ENCODE measurements at regions not wholly inside any gene's neighbourhood (a gene's known extent, or its start where the extent isn't known, plus 50 kb on each side); places are given as distances from the start of the nearest gene placed in this dataset.

- H3K27ac Mint-ChIP-seq (ENCODE audit: unreplicated experiment) = peak overlapping the region; percentile 99
- H3K4me1 Mint-ChIP-seq (ENCODE audit: unreplicated experiment) = peaks cover 87% of the 10 kb centered on the region
- no peaks in the 10 kb centered on the region for H3K9me3 Mint-ChIP-seq (ENCODE audit: unreplicated experiment)
- no peaks in the 10 kb centered on the region for H3K27me3 Mint-ChIP-seq (ENCODE audit: unreplicated experiment)
- no peaks in the 10 kb centered on the region for H3K36me3 Mint-ChIP-seq (ENCODE audit: unreplicated experiment)
- TF ChIP-seq, protein P1, sequence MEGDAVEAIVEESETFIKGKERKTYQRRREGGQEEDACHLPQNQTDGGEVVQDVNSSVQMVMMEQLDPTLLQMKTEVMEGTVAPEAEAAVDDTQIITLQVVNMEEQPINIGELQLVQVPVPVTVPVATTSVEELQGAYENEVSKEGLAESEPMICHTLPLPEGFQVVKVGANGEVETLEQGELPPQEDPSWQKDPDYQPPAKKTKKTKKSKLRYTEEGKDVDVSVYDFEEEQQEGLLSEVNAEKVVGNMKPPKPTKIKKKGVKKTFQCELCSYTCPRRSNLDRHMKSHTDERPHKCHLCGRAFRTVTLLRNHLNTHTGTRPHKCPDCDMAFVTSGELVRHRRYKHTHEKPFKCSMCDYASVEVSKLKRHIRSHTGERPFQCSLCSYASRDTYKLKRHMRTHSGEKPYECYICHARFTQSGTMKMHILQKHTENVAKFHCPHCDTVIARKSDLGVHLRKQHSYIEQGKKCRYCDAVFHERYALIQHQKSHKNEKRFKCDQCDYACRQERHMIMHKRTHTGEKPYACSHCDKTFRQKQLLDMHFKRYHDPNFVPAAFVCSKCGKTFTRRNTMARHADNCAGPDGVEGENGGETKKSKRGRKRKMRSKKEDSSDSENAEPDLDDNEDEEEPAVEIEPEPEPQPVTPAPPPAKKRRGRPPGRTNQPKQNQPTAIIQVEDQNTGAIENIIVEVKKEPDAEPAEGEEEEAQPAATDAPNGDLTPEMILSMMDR (IDR thresholded peaks at IDR 0.05) = no peak
- H3K4me3 Mint-ChIP-seq (ENCODE audit: unreplicated experiment) = no peak overlapping the region
- no peak for DNase-seq (ENCODE audit: extremely low spot score, unreplicated experiment)
Measured at GRCh38 chr4:13917015-13917414, 289.5 kb upstream of the BOD1L1 start.

- Mint-ChIP-seq H3K27ac (ENCODE audit: unreplicated experiment) (peak overlapping the region; percentile 99), H3K4me3 (ENCODE audit: unreplicated experiment) (no peak overlapping the region), H3K27me3 (ENCODE audit: unreplicated experiment) (no peaks in the 10 kb centered on the region), H3K36me3 (ENCODE audit: unreplicated experiment) (no peaks in the 10 kb centered on the region), H3K4me1 (ENCODE audit: unreplicated experiment) (peaks cover 87% of the 10 kb centered on the region), H3K9me3 (ENCODE audit: unreplicated experiment) (no peaks in the 10 kb centered on the region)
- TF ChIP-seq, protein P1 (IDR thresholded peaks at IDR 0.05) = no peak
- DNase-seq (ENCODE audit: extremely low spot score, unreplicated experiment) = no peak
Measured at GRCh38 chr4:13918110-13918509, 290.6 kb upstream of the BOD1L1 start.

DNA sequence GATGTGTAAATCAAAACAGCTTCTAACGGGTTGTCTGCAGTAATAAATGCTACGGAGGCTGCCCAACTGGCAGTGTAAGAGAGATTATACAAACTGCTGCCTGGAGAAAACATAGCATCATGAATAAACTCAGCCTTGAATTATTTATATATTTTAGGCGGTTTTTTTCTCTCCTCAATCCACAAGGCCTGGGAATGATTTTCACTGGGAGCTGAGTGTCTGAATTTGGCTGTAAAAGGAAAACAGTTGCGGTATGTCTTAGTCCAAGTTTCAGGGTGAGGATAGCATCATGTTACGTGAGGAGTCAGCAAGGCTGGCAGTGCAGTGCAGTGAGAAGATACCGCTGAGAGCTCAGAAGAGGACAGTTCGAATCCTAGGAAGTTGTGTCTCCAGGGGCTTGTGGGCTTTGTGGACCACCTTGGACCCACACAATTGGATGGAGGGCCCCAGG is 291.5 kb upstream of the BOD1L1 start:
- Mint-ChIP-seq H3K9me3 (ENCODE audit: unreplicated experiment) (no peaks in the 10 kb centered on the region), H3K27me3 (ENCODE audit: unreplicated experiment) (no peaks in the 10 kb centered on the region), H3K4me1 (ENCODE audit: unreplicated experiment) (peaks cover 91% of the 10 kb centered on the region), H3K4me3 (ENCODE audit: unreplicated experiment) (peak overlapping the region; percentile 49), H3K27ac (ENCODE audit: unreplicated experiment) (peak overlapping the region; percentile 99), H3K36me3 (ENCODE audit: unreplicated experiment) (no peaks in the 10 kb centered on the region)
- TF ChIP-seq, protein P1 (IDR thresholded peaks at IDR 0.05) = no peak
- no peak for DNase-seq (ENCODE audit: extremely low spot score, unreplicated experiment)

DNA sequence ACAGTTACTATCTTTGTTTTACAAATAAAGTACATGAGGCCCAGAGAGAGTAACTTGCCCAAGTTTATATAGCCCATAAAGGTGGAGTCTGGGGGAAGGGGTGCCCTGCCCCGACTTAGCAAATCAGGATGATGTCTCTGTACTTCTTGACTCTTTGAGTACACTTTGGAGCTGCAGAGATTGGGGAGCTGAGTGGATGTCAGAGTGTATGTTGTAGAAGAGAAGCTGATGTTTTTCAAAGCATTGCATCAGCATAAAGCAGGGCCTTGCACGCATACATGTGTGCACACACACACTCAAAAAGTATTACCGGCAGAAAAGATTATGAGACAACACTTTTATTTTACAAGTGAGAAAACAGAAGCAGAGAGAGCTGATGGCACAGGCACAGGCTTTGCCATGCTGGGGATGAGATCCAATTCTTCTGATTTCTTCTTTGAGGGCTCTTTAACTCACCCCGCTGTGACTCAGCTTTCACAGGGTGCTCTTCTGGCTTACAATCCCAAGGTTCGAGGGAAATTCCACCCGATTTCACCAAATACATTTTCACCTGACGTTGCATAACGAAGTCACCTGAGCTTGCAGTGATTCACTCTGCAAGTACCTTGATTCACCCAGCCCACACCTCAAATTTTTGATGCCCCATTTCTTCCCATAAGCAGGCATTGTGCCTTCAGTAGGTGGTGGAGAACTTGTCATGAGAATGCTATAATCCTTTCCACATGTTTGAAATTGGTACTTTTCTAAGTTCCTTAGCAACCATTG is 292.8 kb upstream of the BOD1L1 start:
- no peaks in the 10 kb centered on the region for H3K36me3 Mint-ChIP-seq (ENCODE audit: unreplicated experiment)
- peak overlapping the region; percentile 99 for H3K27ac Mint-ChIP-seq (ENCODE audit: unreplicated experiment)
- H3K4me3 Mint-ChIP-seq (ENCODE audit: unreplicated experiment) = no peak overlapping the region
- TF ChIP-seq, protein P1 (IDR thresholded peaks at IDR 0.05) = no peak
- H3K4me1 Mint-ChIP-seq (ENCODE audit: unreplicated experiment) = peaks cover 88% of the 10 kb centered on the region
- H3K9me3 Mint-ChIP-seq (ENCODE audit: unreplicated experiment) = no peaks in the 10 kb centered on the region
- DNase-seq (ENCODE audit: extremely low spot score, unreplicated experiment) = no peak
- H3K27me3 Mint-ChIP-seq (ENCODE audit: unreplicated experiment) = no peaks in the 10 kb centered on the region

DNA sequence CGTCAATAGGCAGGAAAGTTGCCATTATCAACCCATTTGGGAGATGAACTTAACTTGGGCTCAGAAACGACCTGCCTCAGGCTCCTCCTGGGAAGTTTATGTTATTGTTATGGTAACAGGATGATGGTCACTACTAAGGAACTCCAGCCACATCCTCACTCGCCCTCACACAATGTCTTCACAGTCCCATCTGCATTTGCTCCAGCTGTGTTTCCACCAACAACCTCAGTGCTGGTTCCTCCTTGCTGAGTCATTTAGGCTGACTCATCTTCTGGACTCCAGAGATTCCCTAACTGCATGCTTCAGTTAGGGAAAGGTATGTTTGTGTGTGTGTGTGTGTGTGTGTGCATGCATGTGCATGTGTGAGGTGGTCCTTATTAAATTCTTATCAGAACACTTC is 293.4 kb upstream of the BOD1L1 start:
- no peaks in the 10 kb centered on the region for H3K27me3 Mint-ChIP-seq (ENCODE audit: unreplicated experiment)
- TF ChIP-seq, protein P1 (IDR thresholded peaks at IDR 0.05) = no peak
- H3K36me3 Mint-ChIP-seq (ENCODE audit: unreplicated experiment) = no peaks in the 10 kb centered on the region
- H3K4me1 Mint-ChIP-seq (ENCODE audit: unreplicated experiment) = peaks cover 84% of the 10 kb centered on the region
- no peaks in the 10 kb centered on the region for H3K9me3 Mint-ChIP-seq (ENCODE audit: unreplicated experiment)
- peak; percentile 89 for DNase-seq (ENCODE audit: extremely low spot score, unreplicated experiment)
- peak overlapping the region; percentile 99 for H3K27ac Mint-ChIP-seq (ENCODE audit: unreplicated experiment)
- peak overlapping the region; percentile 4 for H3K4me3 Mint-ChIP-seq (ENCODE audit: unreplicated experiment)
